ENCODE measurements at regions not wholly inside any gene's neighbourhood (a gene's known extent, or its start where the extent isn't known, plus 50 kb on each side); places are given as distances from the start of the nearest gene placed in this dataset.

DNA sequence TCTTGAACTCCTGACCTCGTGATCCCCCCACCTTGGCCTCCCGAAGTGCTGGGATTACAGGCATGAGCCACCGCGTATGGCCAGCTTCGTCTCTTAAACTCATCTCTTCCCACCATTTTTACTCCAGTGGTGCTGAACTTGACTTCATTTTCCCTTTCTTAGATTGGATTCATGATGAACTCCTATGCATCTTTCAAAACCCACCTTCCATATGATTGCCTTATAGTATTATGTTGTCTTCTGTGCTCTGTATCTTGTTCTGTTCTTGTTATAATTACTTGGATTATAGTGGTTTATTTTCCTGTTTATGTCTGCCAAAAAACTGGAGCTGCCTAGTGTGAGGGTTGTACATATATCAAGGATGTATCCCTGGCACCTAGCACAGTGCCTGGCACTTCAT is 110.8 kb upstream of the GADD45A start:
- H3K27me3 ChIP-seq (ENCODE audit: control insufficient read depth, insufficient read depth, low read length), result no peaks in the 10 kb centered on the region
- no peak overlapping the region for H3K4me3 ChIP-seq (replicated peaks in 1 of 4; ENCODE audit: control extremely low read depth in 1 of 4, insufficient read depth in 1 of 4, low read depth in 3 of 4, low read length in 4 of 4)
- H2AFZ ChIP-seq (ENCODE audit: low read length), result no peak overlapping the region
- no peaks in the 10 kb centered on the region for H3K9me3 ChIP-seq (ENCODE audit: control insufficient read depth, insufficient read depth, low read depth, low read length)
- H3K4me1 ChIP-seq (ENCODE audit: control insufficient read depth, extremely low read depth, insufficient read depth, low read length), result peaks cover 8% of the 10 kb centered on the region
- H3K9ac ChIP-seq (ENCODE audit: insufficient read depth, low read length), result no peak overlapping the region
- H3K27ac ChIP-seq (ENCODE audit: insufficient read depth, low read length), result no peak overlapping the region
- no peak overlapping the region for H3K4me2 ChIP-seq (ENCODE audit: extremely low read depth, insufficient read depth, low read length)
- no peaks in the 10 kb centered on the region for H3K79me2 ChIP-seq (ENCODE audit: control insufficient read depth, insufficient read depth, low read length)
- TF ChIP-seq EZH2 (IDR thresholded peaks at IDR 0.05; ENCODE audit: low read length, missing control alignments), result no peak
- TF ChIP-seq, protein P1, sequence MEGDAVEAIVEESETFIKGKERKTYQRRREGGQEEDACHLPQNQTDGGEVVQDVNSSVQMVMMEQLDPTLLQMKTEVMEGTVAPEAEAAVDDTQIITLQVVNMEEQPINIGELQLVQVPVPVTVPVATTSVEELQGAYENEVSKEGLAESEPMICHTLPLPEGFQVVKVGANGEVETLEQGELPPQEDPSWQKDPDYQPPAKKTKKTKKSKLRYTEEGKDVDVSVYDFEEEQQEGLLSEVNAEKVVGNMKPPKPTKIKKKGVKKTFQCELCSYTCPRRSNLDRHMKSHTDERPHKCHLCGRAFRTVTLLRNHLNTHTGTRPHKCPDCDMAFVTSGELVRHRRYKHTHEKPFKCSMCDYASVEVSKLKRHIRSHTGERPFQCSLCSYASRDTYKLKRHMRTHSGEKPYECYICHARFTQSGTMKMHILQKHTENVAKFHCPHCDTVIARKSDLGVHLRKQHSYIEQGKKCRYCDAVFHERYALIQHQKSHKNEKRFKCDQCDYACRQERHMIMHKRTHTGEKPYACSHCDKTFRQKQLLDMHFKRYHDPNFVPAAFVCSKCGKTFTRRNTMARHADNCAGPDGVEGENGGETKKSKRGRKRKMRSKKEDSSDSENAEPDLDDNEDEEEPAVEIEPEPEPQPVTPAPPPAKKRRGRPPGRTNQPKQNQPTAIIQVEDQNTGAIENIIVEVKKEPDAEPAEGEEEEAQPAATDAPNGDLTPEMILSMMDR (conservative IDR thresholded peaks at IDR 0.05 in 1 of 2, IDR thresholded peaks at IDR 0.05 in 1 of 2; ENCODE audit: low read depth in 1 of 2, low read length in 2 of 2), result no peak
- no peaks in the 10 kb centered on the region for H4K20me1 ChIP-seq (ENCODE audit: control insufficient read depth, extremely low read depth, insufficient read depth, low read length)
- no peaks in the 10 kb centered on the region for H3K36me3 ChIP-seq (ENCODE audit: control insufficient read depth, insufficient read depth, low read length)
- no peak for DNase-seq (ENCODE audit: low read depth in 2 of 2)

DNA sequence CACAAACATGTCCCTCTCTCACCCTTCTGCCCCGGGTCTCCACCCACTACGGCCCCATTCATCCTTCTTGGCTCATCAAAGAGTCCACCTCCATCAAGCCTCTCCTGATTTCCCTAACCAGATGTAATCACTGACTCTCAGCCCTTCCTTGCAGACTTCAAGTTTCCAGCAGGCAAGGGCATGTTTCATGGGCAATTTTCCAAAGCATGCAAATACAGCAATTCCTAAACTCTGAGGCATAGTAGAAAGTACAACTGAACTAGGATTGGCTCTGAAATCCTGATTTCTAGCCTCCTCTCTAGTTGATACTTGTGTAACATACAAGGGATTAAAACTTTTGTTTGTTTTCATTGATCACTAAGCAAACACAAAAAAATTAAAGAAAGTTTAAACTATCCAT is 109.1 kb upstream of the GADD45A start:
- TF ChIP-seq EZH2 (IDR thresholded peaks at IDR 0.05; ENCODE audit: low read length, missing control alignments), result no peak
- TF ChIP-seq, protein P1 (conservative IDR thresholded peaks at IDR 0.05 in 1 of 2, IDR thresholded peaks at IDR 0.05 in 1 of 2; ENCODE audit: low read depth in 1 of 2, low read length in 2 of 2), result no peak
- DNase-seq (ENCODE audit: low read depth in 2 of 2), result peak; percentile 82 to 88
- Histone ChIP-seq H3K27me3 (ENCODE audit: control insufficient read depth, insufficient read depth, low read length) (no peaks in the 10 kb centered on the region), H3K79me2 (ENCODE audit: control insufficient read depth, insufficient read depth, low read length) (no peaks in the 10 kb centered on the region), H3K9ac (ENCODE audit: insufficient read depth, low read length) (no peak overlapping the region), H3K4me2 (ENCODE audit: extremely low read depth, insufficient read depth, low read length) (no peak overlapping the region), H3K9me3 (ENCODE audit: control insufficient read depth, insufficient read depth, low read depth, low read length) (no peaks in the 10 kb centered on the region), H2AFZ (ENCODE audit: low read length) (no peak overlapping the region), H3K4me3 (replicated peaks in 1 of 4; ENCODE audit: control extremely low read depth in 1 of 4, insufficient read depth in 1 of 4, low read depth in 3 of 4, low read length in 4 of 4) (no peak overlapping the region), H3K36me3 (ENCODE audit: control insufficient read depth, insufficient read depth, low read length) (no peaks in the 10 kb centered on the region), H4K20me1 (ENCODE audit: control insufficient read depth, extremely low read depth, insufficient read depth, low read length) (no peaks in the 10 kb centered on the region), H3K4me1 (ENCODE audit: control insufficient read depth, extremely low read depth, insufficient read depth, low read length) (peaks cover 1% of the 10 kb centered on the region), H3K27ac (ENCODE audit: insufficient read depth, low read length) (no peak overlapping the region)

DNA sequence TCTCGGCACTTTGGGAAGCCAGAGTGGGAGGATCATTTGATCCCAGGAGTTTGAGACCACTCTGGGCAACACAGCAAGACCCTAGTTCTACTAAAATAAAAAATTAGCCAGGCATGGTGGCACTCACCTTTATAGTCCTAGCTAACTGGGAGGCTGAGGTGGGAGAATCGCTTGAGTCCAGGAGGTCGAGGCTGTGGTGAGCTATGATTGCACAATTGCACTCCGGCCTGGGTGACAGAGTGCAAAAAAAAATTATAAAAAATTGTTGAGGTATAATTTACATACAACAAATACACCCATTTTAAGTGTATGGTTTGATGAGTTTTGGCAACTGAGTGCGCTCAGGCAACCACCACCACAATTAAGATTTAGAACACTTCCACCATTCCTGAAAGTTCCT is 108.5 kb upstream of the GADD45A start:
- Histone ChIP-seq H4K20me1 (ENCODE audit: control insufficient read depth, extremely low read depth, insufficient read depth, low read length) (no peaks in the 10 kb centered on the region), H2AFZ (ENCODE audit: low read length) (no peak overlapping the region), H3K27ac (ENCODE audit: insufficient read depth, low read length) (no peak overlapping the region), H3K4me2 (ENCODE audit: extremely low read depth, insufficient read depth, low read length) (no peak overlapping the region), H3K4me1 (ENCODE audit: control insufficient read depth, extremely low read depth, insufficient read depth, low read length) (no peaks in the 10 kb centered on the region), H3K9me3 (ENCODE audit: control insufficient read depth, insufficient read depth, low read depth, low read length) (no peaks in the 10 kb centered on the region), H3K9ac (ENCODE audit: insufficient read depth, low read length) (no peak overlapping the region), H3K36me3 (ENCODE audit: control insufficient read depth, insufficient read depth, low read length) (no peaks in the 10 kb centered on the region), H3K79me2 (ENCODE audit: control insufficient read depth, insufficient read depth, low read length) (no peaks in the 10 kb centered on the region), H3K27me3 (ENCODE audit: control insufficient read depth, insufficient read depth, low read length) (no peaks in the 10 kb centered on the region), H3K4me3 (replicated peaks in 1 of 4; ENCODE audit: control extremely low read depth in 1 of 4, insufficient read depth in 1 of 4, low read depth in 3 of 4, low read length in 4 of 4) (no peak overlapping the region)
- no peak for DNase-seq (ENCODE audit: low read depth in 2 of 2)
- no peak for TF ChIP-seq EZH2 (IDR thresholded peaks at IDR 0.05; ENCODE audit: low read length, missing control alignments)
- TF ChIP-seq, protein P1 (conservative IDR thresholded peaks at IDR 0.05 in 1 of 2, IDR thresholded peaks at IDR 0.05 in 1 of 2; ENCODE audit: low read depth in 1 of 2, low read length in 2 of 2), result no peak

All from fibroblast of lung (primary cell).